Psoas muscle (tissue), 7 donors: ENCODE measurements at regions not wholly inside any gene's neighbourhood (a gene's known extent, or its start where the extent isn't known, plus 50 kb on each side); places are given as distances from the start of the nearest gene placed in this dataset.
A peak's percentile ranks its signal among the peaks of the same experiment; 100 is the strongest.

ENCODE experiments used
- ATAC-seq, 4 donors: fragments of 200-7000 bp; cut with Tn5 transposase; one replicate each; pipeline ENCODE4 v1.9.1; 2020; ENCODE audit warnings: moderate library complexity in 3 of 4, mild to moderate bottlenecking in 2 of 4
- DNase-seq, 2 donors: peaks; one replicate each; pipeline ENCODE4 v3.0.0-alpha.2; 2020
- H3K27ac ChIP-seq: fragments of 200-600 bp; one replicate; pipeline ENCODE4 v1.8.0; 2022
- H3K27me3 ChIP-seq, 3 donors: fragments of 200-600 bp in 1 of 3; one replicate each; pipeline versions ENCODE4 v1.6.1 to v1.8.0; 2013 to 2022; ENCODE audit warnings: low read length in 2 of 3, mild to moderate bottlenecking in 2 of 3, moderate library complexity in 1 of 3; ENCODE audit not compliant: insufficient read depth in 3 of 3
- H3K36me3 ChIP-seq, 2 donors: fragments of 200-600 bp in 1 of 2; one replicate each; pipeline versions ENCODE4 v1.6.1 to v1.8.0; 2013 to 2022; ENCODE audit warnings: low read depth in 1 of 2, mild to moderate bottlenecking in 1 of 2, moderate library complexity in 1 of 2; ENCODE audit not compliant: insufficient read depth in 1 of 2
- H3K4me1 ChIP-seq: fragments of 200-600 bp; one replicate; pipeline ENCODE4 v1.8.0; 2022
- H3K4me3 ChIP-seq: fragments of 200-600 bp; one replicate; pipeline ENCODE4 v1.8.0; 2022; ENCODE audit warnings: mild to moderate bottlenecking
- H3K9me3 ChIP-seq: fragments of 200-600 bp; one replicate; pipeline ENCODE4 v1.8.0; 2022
- WGBS, 3 donors: extraction: QIAGEN DNeasy Blood & Tissue Kit; methylation state at CpG; one replicate each; pipeline versions ENCODE4 v1.1.6 to v1.1.7; 2013; 5-methylcytosine and 5-hydroxymethylcytosine counted together
- intact Hi-C, 2 donors: fragments of 100-400 bp; cut with DNase I; formaldehyde crosslinking; loops; one replicate each; pipeline versions ENCODE4 v1.11.0 to v1.14.2; 2022
- TF ChIP-seq, protein P1 (sequence below): fragments of 200-600 bp; IDR thresholded peaks from one replicate; pipeline ENCODE4 v1.8.0; 2022; ENCODE audit warnings: antibody characterized with exemption
- donor health status: healthy with polysubstance abuse.
- donor health status: DM: no; HTN: no; CAD: no; lungs with moderate emphysema.
- donor health status: Bipolar disorder and iron deficiency.
- donor health status: healthy.
- donor health status: DM: yes; HTN: yes; CAD: no.
- donor health status: DM: no; HTN: no; CAD: no.
- donor health status: DM: yes; HTN: yes; CAD: no.

DNA sequence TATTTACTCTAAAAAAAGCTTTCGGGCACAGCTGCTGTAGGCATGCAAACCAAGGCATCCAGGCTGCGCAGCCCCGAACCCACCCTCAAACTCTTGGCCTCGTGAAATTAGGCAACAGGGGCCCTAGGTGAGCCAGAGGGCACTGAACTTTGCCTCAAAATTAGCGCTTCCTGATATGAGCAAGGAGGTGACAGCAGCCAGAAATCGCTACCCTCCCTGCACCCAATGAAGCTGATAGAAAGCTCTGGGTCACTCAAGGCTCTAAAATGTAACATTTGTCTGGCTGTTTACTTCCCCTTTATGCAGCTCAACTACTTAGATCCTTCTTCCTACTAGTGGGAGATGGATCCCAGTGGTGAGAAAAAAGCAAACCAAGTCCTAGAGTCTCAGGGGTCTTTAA lies 61.8 kb downstream of the PITPNM2 start:
- WGBS, 3 donors = 93 to 96% (median 95%) methylated on average over 6 of the region's 6 CpGs
- ATAC-seq (no peak), DNase-seq (no peak)
- Histone ChIP-seq H3K36me3 (no peaks in the 10 kb centered on the region), H3K9me3 (no peaks in the 10 kb centered on the region), H3K4me1 (peaks cover 31% of the 10 kb centered on the region), H3K27me3 (no peaks in the 10 kb centered on the region), H3K27ac (no peak overlapping the region), H3K4me3 (no peak overlapping the region)
- TF ChIP-seq, protein P1, sequence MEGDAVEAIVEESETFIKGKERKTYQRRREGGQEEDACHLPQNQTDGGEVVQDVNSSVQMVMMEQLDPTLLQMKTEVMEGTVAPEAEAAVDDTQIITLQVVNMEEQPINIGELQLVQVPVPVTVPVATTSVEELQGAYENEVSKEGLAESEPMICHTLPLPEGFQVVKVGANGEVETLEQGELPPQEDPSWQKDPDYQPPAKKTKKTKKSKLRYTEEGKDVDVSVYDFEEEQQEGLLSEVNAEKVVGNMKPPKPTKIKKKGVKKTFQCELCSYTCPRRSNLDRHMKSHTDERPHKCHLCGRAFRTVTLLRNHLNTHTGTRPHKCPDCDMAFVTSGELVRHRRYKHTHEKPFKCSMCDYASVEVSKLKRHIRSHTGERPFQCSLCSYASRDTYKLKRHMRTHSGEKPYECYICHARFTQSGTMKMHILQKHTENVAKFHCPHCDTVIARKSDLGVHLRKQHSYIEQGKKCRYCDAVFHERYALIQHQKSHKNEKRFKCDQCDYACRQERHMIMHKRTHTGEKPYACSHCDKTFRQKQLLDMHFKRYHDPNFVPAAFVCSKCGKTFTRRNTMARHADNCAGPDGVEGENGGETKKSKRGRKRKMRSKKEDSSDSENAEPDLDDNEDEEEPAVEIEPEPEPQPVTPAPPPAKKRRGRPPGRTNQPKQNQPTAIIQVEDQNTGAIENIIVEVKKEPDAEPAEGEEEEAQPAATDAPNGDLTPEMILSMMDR = no peak
- intact Hi-C loops = no loop called here

DNA sequence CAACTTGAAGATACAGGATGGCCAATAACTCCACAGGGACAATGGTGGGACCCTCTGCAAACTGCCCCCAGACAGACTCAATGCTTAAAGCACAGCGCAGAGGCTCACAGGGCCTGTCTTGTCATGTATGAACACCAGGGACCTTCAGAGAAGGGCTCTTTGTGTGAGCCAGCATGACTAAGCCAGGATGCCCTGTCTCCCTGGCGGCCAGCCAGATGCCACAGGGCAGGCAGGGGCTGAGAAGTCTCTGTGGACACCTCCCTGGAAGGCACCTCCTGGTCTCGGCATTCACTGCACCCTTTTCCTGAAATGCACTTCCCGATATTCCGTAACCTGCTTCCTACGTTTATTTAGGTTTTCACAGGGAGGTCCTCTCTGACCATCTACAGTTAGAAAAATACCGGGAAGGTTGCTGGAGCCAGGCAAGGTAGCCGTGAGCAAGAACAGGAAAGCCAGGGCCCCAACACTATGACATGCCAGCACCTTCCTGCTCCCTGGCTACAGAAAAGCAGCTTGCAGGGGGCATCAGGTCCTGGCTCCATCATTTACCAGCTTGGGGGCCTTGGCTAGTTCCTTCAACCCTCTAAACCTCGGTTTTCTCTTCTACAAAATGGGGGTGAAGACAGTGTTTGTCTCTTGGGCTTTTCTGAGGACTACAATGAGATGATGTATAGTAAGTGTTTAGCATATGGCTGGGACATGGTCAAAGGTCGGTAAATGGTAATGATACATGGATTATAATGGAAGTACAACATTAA lies 65.0 kb downstream of the PITPNM2 start:
- intact Hi-C loops = no loop called here
- Histone ChIP-seq H3K4me1 (peaks cover 28% of the 10 kb centered on the region), H3K36me3 (no peaks in the 10 kb centered on the region), H3K27me3 (no peaks in the 10 kb centered on the region), H3K27ac (no peak overlapping the region), H3K9me3 (no peaks in the 10 kb centered on the region), H3K4me3 (no peak overlapping the region)
- TF ChIP-seq, protein P1 = no peak
- DNase-seq = peak; percentile 71 to 84
- 57 to 77% (median 63%) methylated on average over 10 of the region's 10 CpGs for WGBS, 3 donors
- peak; percentile 85 to 95 (median 92) for ATAC-seq

DNA sequence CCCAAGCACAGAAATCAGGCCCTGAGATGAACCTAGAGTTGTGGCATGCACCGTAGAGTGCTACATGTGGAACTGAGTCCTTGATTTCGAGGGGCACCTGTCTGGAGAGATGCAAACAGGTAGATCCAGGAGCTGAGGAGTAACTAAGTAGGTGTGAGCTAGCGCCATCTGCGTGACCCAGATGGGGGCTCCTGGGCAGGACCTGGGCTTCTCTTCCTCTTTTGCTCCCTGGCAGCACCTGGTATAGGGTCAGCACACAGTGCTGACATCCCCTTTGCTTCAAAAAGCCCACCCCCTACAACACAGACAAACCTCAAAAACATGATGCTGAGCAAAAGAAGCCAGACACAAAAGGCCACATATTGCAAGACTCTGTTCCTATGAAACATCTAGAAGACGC lies 65.8 kb downstream of the PITPNM2 start:
- intact Hi-C loops = no loop called here
- Histone ChIP-seq H3K36me3 (no peaks in the 10 kb centered on the region), H3K27me3 (no peaks in the 10 kb centered on the region), H3K9me3 (no peaks in the 10 kb centered on the region), H3K4me1 (peaks cover 28% of the 10 kb centered on the region), H3K4me3 (no peak overlapping the region), H3K27ac (no peak overlapping the region)
- DNase-seq (no peak), ATAC-seq (no peak)
- 81 to 99% (median 96%) methylated on average over 5 of the region's 5 CpGs for WGBS, 3 donors
- TF ChIP-seq, protein P1 = no peak

DNA sequence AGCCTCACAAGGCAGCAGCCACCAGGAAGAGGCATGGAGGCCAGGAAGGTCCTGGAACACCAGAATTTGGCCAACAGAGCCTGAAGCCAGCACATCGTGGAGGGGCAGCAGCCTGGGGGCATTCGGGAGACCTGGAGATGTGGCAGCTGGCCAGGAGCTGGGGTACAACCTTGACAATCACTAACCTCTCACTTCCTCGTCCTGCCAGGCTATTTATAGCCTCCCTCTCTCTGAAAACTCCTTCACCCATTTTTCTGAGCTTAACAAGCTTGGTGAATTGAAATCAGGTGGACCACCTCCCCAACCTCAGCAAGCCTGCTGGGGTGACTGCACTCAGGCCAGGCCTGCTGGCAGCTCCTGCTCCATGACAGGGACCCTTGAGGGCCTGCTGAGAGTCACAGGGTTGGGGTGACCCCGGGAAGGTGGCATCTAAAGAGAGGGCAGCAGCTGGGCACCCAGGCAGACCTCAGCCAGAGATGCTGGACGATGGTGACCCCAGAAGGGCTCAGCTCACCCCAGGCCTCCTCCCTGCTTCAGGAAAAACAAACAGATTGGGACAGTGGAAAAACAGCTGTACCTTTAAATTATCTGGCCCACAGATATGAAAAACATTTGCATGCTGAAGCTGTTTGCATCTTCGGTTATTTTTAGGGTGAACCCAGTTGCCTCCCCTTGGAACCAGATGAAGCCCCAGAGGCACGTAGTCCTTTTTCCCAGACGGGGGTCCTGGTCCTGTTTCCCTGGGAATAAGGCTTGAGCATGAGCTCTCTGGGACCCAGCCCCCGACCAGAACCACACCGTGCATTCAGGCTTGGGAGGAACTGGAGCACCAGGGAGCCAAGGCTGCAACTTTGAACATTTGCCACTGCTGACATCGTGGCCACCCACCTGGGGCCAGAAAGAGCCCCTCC lies 67.0 kb downstream of the PITPNM2 start:
- Histone ChIP-seq H3K27ac (no peak overlapping the region), H3K27me3 (no peaks in the 10 kb centered on the region), H3K4me1 (peaks cover 25% of the 10 kb centered on the region), H3K9me3 (no peaks in the 10 kb centered on the region), H3K36me3 (no peaks in the 10 kb centered on the region), H3K4me3 (no peak overlapping the region)
- intact Hi-C loops = no loop called here
- 36 to 39% (median 36%) methylated on average over 11 of the region's 11 CpGs for WGBS, 3 donors
- TF ChIP-seq, protein P1 = no peak
- ATAC-seq = no peak
- no peak for DNase-seq
